PC-9 (cell line): ENCODE measurements at regions not wholly inside any gene's neighbourhood (a gene's known extent, or its start where the extent isn't known, plus 50 kb on each side); places are given as distances from the start of the nearest gene placed in this dataset.

ENCODE experiments used
- BruUV-seq: library from RNA; stranded (reverse); fragments of 400-500 nt; replicated peaks from 2 replicates; lab custom pipeline; 2021; lab: Mats Ljungman, UMichigan
- CTCF ChIA-PET: fragments of 300-600 bp; sonication (Branson Sonifier 250); formaldehyde crosslinking; loops from one replicate; lab custom pipeline; 2022; ENCODE audit warnings: antibody characterized with exemption; lab: Charles Lee
- POLR2A ChIA-PET: fragments of 300-600 bp; sonication (Branson Sonifier 250); formaldehyde crosslinking; loops from one replicate; lab custom pipeline; 2022; ENCODE audit warnings: antibody characterized with exemption; ENCODE audit not compliant: unreplicated experiment; lab: Charles Lee
- DNase-seq, 2 experiments: peaks; one replicate each; pipeline versions ENCODE4 v3.0.0 to v3.0.0-alpha.2; 2015 to 2022; ENCODE audit warnings: mixed read lengths in 1 of 2
- H2AFZ ChIP-seq: fragments of 200-600 bp; sonication (generic); 2 replicates; pipeline ENCODE4 v1.8.1; 2017; ENCODE audit warnings: antibody characterized with exemption
- H3F3A ChIP-seq: fragments of 200-600 bp; sonication (generic); 2 replicates; pipeline ENCODE4 v1.8.1; 2017; ENCODE audit warnings: antibody characterized with exemption, mild to moderate bottlenecking, low read depth; ENCODE audit not compliant: insufficient read depth
- H3K27ac ChIP-seq: fragments of 200-600 bp; sonication (generic); 2 replicates; pipeline ENCODE4 v1.6.1; 2016; ENCODE audit warnings: mixed run types
- H3K27me3 ChIP-seq: fragments of 200-600 bp; sonication (generic); 2 replicates; pipeline ENCODE4 v1.6.1; 2016; ENCODE audit warnings: low read depth, mixed run types; ENCODE audit not compliant: insufficient read depth
- H3K36me3 ChIP-seq: fragments of 200-600 bp; sonication (generic); 2 replicates; pipeline ENCODE4 v1.6.1; 2016; ENCODE audit warnings: low read depth, mixed run types
- H3K4me1 ChIP-seq: fragments of 200-600 bp; sonication (generic); replicated peaks from 2 replicates; pipeline ENCODE4 v1.6.1; 2016; ENCODE audit warnings: mixed run types; ENCODE audit not compliant: insufficient read depth
- H3K4me2 ChIP-seq: fragments of 200-600 bp; sonication (generic); 2 replicates; pipeline ENCODE4 v1.6.1; 2017; ENCODE audit warnings: mixed run types
- H3K4me3 ChIP-seq: fragments of 200-600 bp; sonication (generic); 2 replicates; pipeline ENCODE4 v1.6.1; 2016; ENCODE audit warnings: mixed run types
- H3K79me2 ChIP-seq: fragments of 200-600 bp; sonication (generic); 2 replicates; pipeline ENCODE4 v1.6.1; 2017; ENCODE audit warnings: low read depth, mixed run types
- H3K9me2 ChIP-seq: fragments of 200-600 bp; sonication (generic); 2 replicates; pipeline ENCODE4 v1.8.1; 2017; ENCODE audit warnings: mild to moderate bottlenecking; ENCODE audit not compliant: insufficient read depth
- H3K9me3 ChIP-seq: fragments of 200-600 bp; sonication (generic); 2 replicates; pipeline ENCODE4 v1.8.1; 2016; ENCODE audit warnings: low read depth; ENCODE audit not compliant: insufficient read depth
- H4K20me1 ChIP-seq: fragments of 200-600 bp; sonication (generic); 2 replicates; pipeline ENCODE4 v1.8.1; 2017; ENCODE audit not compliant: insufficient read depth
- CTCF ChIP-seq: fragments of 200-600 bp; sonication (generic); conservative IDR thresholded peaks from 2 replicates; pipeline ENCODE4 v1.6.1; 2017; ENCODE audit warnings: mixed run types, antibody characterized with exemption, mild to moderate bottlenecking, moderate library complexity
- EZH2 ChIP-seq: fragments of 200-600 bp; sonication (generic); IDR thresholded peaks from 2 replicates; pipeline ENCODE4 v1.8.0; 2017; ENCODE audit warnings: antibody characterized with exemption, low read depth
- intact Hi-C: fragments of 100-400 bp; cut with micrococcal nuclease; formaldehyde crosslinking; loops from one replicate; pipeline ENCODE4 v1.10.0; 2022; ENCODE audit not compliant: unreplicated experiment

GRCh38 chr22:40120848-40121247, 56.9 kb upstream of the TNRC6B start:
- CTCF ChIA-PET, result no interaction called here
- Histone ChIP-seq H3K4me3 (no peak overlapping the region), H3K4me2 (no peak overlapping the region), H4K20me1 (peaks cover 25% of the 10 kb centered on the region; the same call in 1 of the 2 replicates), H3K27ac (no peak overlapping the region), H2AFZ (no peak overlapping the region), H3K36me3 (no peaks in the 10 kb centered on the region), H3F3A (no peaks in the 10 kb centered on the region), H3K9me3 (no peaks in the 10 kb centered on the region), H3K27me3 (no peaks in the 10 kb centered on the region), H3K79me2 (peaks cover 2% of the 10 kb centered on the region; the same call in 1 of the 2 replicates), H3K4me1 (no peaks in the 10 kb centered on the region), H3K9me2 (no peaks in the 10 kb centered on the region)
- BruUV-seq, result no TSS peak
- DNase-seq, result no peak
- POLR2A ChIA-PET, result no interaction called here
- TF ChIP-seq CTCF, result no peak
- TF ChIP-seq EZH2, result no peak
- intact Hi-C loops, result no loop called here

DNA sequence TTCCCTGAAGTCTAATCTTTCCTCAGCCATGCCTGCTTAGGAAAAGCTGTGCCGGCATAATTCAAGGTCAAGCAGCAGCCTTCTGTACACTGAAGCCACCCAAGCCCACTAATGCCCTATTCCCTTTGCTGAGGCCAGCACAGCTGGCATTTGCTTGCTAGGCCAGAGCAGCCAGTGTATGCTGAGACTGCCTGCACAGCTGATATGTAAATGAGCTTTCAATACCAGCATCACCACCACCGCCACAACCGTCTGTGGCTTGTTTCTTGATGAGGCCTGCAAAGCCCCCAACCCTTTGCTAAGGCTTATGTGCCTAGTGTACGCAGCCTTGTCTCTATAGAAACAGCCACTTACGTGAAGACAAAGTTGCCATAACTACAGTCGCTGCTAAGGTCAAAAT, 56.3 kb upstream of the TNRC6B start:
- ChIA-PET POLR2A (no interaction called here), CTCF (no interaction called here)
- no peaks in the 10 kb centered on the region for H3K4me1 ChIP-seq
- H3K9me3 ChIP-seq, result no peaks in the 10 kb centered on the region
- intact Hi-C loops, result no loop called here
- no peaks in the 10 kb centered on the region; the same call in 1 of the 2 replicates for H3K79me2 ChIP-seq
- no peak overlapping the region for H3K4me3 ChIP-seq
- H3K4me2 ChIP-seq, result no peak overlapping the region
- H3F3A ChIP-seq, result no peaks in the 10 kb centered on the region
- H3K27ac ChIP-seq, result no peak overlapping the region
- H4K20me1 ChIP-seq, result peaks cover 20% of the 10 kb centered on the region; the same call in 1 of the 2 replicates
- DNase-seq, result no peak
- H3K27me3 ChIP-seq, result no peaks in the 10 kb centered on the region
- H3K36me3 ChIP-seq, result no peaks in the 10 kb centered on the region
- no TSS peak for BruUV-seq
- no peaks in the 10 kb centered on the region for H3K9me2 ChIP-seq
- TF ChIP-seq CTCF, result no peak
- TF ChIP-seq EZH2, result no peak
- no peak overlapping the region for H2AFZ ChIP-seq

- no peaks in the 10 kb centered on the region for H3F3A ChIP-seq
- no peaks in the 10 kb centered on the region for H3K27me3 ChIP-seq
- H3K79me2 ChIP-seq, result no peaks in the 10 kb centered on the region
- no peaks in the 10 kb centered on the region for H3K9me3 ChIP-seq
- no peaks in the 10 kb centered on the region for H3K9me2 ChIP-seq
- ChIA-PET CTCF (no interaction called here), POLR2A (no interaction called here)
- H3K27ac ChIP-seq, result no peak overlapping the region
- H3K36me3 ChIP-seq, result no peaks in the 10 kb centered on the region
- no peak for DNase-seq
- H4K20me1 ChIP-seq, result peaks cover 14% of the 10 kb centered on the region; the same call in 1 of the 2 replicates
- no peak overlapping the region for H3K4me2 ChIP-seq
- H3K4me3 ChIP-seq, result no peak overlapping the region
- intact Hi-C loops, result no loop called here
- TF ChIP-seq EZH2 (no peak), CTCF (no peak)
- no peaks in the 10 kb centered on the region for H3K4me1 ChIP-seq
- H2AFZ ChIP-seq, result no peak overlapping the region
- no TSS peak for BruUV-seq
Measured at GRCh38 chr22:40122792-40123191, 54.9 kb upstream of the TNRC6B start.
